Upper lobe of left lung (tissue), 6 donors: ENCODE measurements at regions not wholly inside any gene's neighbourhood (a gene's known extent, or its start where the extent isn't known, plus 50 kb on each side); places are given as distances from the start of the nearest gene placed in this dataset.
A peak's percentile ranks its signal among the peaks of the same experiment; 100 is the strongest.

Experiments
- ATAC-seq, 2 donors: fragments of 200-7000 bp; cut with Tn5 transposase; one replicate each; pipeline ENCODE4 v1.9.1; 2022; ENCODE audit warnings: mild to moderate bottlenecking in 2 of 2, moderate library complexity in 2 of 2; ENCODE audit not compliant: low FRiP score in 2 of 2
- DNase-seq, 2 donors: peaks; one replicate each; pipeline ENCODE4 v3.0.0-alpha.2; 2019 to 2020
- H3K27ac ChIP-seq, 4 donors: fragments of 200-600 bp; sonication (generic); one replicate each; pipeline ENCODE4 v1.5.1; 2016 to 2019
- H3K27me3 ChIP-seq, 4 donors: fragments of 200-600 bp; sonication (generic); one replicate each; pipeline ENCODE4 v1.5.1; 2017 to 2019
- H3K36me3 ChIP-seq, 4 donors: fragments of 200-600 bp; sonication (generic); one replicate each; pipeline ENCODE4 v1.5.1; 2016 to 2019
- H3K4me1 ChIP-seq, 4 donors: fragments of 200-600 bp; sonication (generic); one replicate each; pipeline ENCODE4 v1.5.1; 2018 to 2019
- H3K4me3 ChIP-seq, 4 donors: fragments of 200-600 bp; sonication (generic); one replicate each; pipeline ENCODE4 v1.5.1; 2017 to 2019; ENCODE audit warnings: mild to moderate bottlenecking in 2 of 4, moderate library complexity in 1 of 4
- H3K9me3 ChIP-seq, 4 donors: fragments of 200-600 bp; sonication (generic); one replicate each; pipeline ENCODE4 v1.5.1; 2018 to 2019
- EP300 ChIP-seq, 4 donors: sonication (generic); formaldehyde crosslinking; IDR thresholded peaks; one replicate each; pipeline ENCODE4 v1.5.1; 2017; ENCODE audit warnings: antibody characterized with exemption in 4 of 4, control low read depth in 2 of 4
- POLR2A ChIP-seq, 4 donors: fragments of 450-650 bp; IDR thresholded peaks; one replicate each; pipeline ENCODE4 v1.5.1; 2016 to 2017; ENCODE audit warnings: antibody characterized with exemption in 4 of 4, mild to moderate bottlenecking in 2 of 4
- POLR2AphosphoS5 ChIP-seq, 2 donors: sonication (generic); formaldehyde crosslinking; IDR thresholded peaks; one replicate each; pipeline ENCODE4 v1.5.1; 2017; ENCODE audit warnings: antibody characterized with exemption in 2 of 2
- WGBS, 2 donors: methylation state at CpG; one replicate each; pipeline ENCODE4 v1.1.5; 2017 to 2018; 5-methylcytosine and 5-hydroxymethylcytosine counted together
- TF ChIP-seq, protein P1 (sequence below), 6 experiments: fragments of 450-650 bp in 4 of 6; fragments of 200-600 bp in 2 of 6; sonication (generic) in 2 of 6; IDR thresholded peaks; one replicate each; pipeline ENCODE4 v1.5.1; 2016 to 2019; ENCODE audit warnings: antibody characterized with exemption in 6 of 6
- donor health status: DM: no; HTN: no; CAD: no; lungs with moderate emphysema.
- donor health status: DM: no; HTN: yes; CAD: no; lungs with severe emphysema.

DNA sequence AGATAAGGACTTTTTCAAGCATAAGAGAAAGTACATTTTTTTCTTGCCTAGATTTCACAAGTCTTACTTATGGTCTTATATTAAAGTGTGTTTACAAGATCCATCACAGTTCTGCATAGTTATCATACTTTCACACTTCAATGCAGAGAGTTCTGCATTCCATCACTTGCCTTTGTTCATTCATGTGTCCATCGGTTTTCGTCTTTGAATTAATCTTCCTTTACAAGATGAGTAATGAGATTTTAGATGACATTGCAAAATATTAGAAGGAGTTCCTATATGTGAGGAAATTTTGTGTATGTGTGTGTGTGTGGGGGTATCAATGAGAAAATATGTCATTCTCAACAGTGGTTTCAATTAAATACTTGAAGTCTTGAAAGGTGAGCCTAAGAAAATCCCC lies 98.1 kb upstream of the GUCY1A2 start:
- no peak for ATAC-seq
- Histone ChIP-seq H3K4me1 (no peaks in the 10 kb centered on the region), H3K9me3 (no peaks in the 10 kb centered on the region), H3K27me3 (no peaks in the 10 kb centered on the region), H3K27ac (no peak overlapping the region), H3K36me3 (no peaks in the 10 kb centered on the region), H3K4me3 (no peak overlapping the region)
- TF ChIP-seq POLR2AphosphoS5 (IDR thresholded peaks at IDR 0.05) = no peak
- TF ChIP-seq, protein P1, sequence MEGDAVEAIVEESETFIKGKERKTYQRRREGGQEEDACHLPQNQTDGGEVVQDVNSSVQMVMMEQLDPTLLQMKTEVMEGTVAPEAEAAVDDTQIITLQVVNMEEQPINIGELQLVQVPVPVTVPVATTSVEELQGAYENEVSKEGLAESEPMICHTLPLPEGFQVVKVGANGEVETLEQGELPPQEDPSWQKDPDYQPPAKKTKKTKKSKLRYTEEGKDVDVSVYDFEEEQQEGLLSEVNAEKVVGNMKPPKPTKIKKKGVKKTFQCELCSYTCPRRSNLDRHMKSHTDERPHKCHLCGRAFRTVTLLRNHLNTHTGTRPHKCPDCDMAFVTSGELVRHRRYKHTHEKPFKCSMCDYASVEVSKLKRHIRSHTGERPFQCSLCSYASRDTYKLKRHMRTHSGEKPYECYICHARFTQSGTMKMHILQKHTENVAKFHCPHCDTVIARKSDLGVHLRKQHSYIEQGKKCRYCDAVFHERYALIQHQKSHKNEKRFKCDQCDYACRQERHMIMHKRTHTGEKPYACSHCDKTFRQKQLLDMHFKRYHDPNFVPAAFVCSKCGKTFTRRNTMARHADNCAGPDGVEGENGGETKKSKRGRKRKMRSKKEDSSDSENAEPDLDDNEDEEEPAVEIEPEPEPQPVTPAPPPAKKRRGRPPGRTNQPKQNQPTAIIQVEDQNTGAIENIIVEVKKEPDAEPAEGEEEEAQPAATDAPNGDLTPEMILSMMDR (IDR thresholded peaks at IDR 0.05) = no peak
- no peak for TF ChIP-seq POLR2A (IDR thresholded peaks at IDR 0.05)
- no peak for TF ChIP-seq EP300 (IDR thresholded peaks at IDR 0.05)
- WGBS, 2 donors = 43 to 48% methylated on average over 2 of the region's 2 CpGs
- no peak for DNase-seq

DNA sequence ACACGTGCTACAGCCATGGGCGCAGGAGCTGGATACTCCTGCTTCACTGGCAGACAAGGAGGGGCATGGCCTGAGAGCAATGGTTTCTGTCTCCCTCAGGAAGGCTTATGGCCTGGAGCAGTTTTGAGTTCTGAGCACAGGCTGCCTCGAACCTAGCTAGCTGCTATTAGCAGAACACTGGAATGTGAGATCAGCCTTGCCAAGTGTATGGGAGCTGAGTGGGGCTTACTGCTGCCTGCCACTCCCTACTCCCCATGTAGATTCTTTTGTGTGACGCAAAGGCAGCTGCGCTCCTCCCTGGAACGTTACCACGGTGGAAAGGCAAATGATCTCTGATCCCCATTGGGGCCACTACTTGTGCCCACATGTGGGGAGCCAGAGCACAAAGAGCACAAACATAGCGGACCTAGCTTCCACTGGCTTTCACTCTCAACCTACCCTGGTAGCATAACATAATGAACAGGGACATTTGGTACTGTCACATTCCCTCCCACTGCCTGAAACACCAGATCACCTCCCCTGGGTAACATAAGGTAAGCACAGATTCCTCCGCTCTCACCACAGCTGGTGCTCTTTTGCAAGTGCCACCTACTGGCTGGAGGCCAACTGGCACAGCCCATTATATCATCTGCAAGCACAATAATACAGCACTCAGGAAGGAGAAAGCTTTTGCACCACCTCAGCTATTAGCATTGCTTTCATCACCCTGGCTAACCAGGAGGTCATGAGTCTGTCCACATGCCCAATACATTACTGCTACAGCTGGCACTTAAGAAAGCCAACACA lies 84.6 kb upstream of the GUCY1A2 start:
- no peak for TF ChIP-seq EP300 (IDR thresholded peaks at IDR 0.05)
- TF ChIP-seq POLR2A (IDR thresholded peaks at IDR 0.05) = no peak
- TF ChIP-seq POLR2AphosphoS5 (IDR thresholded peaks at IDR 0.05) = no peak
- TF ChIP-seq, protein P1 (IDR thresholded peaks at IDR 0.05) = no peak
- no peaks in the 10 kb centered on the region for H3K4me1 ChIP-seq
- peak; percentile 12 to 43 for ATAC-seq
- WGBS, 2 donors = 72 to 89% methylated on average over 6 to 9 of the region's 9 CpGs
- no peak for DNase-seq
- no peaks in the 10 kb centered on the region for H3K36me3 ChIP-seq
- peaks cover 0 to 12% (median 0%) of the 10 kb centered on the region in 4 donors for H3K9me3 ChIP-seq
- H3K27ac ChIP-seq = no peak overlapping the region
- H3K27me3 ChIP-seq = no peaks in the 10 kb centered on the region
- no peak overlapping the region for H3K4me3 ChIP-seq

DNA sequence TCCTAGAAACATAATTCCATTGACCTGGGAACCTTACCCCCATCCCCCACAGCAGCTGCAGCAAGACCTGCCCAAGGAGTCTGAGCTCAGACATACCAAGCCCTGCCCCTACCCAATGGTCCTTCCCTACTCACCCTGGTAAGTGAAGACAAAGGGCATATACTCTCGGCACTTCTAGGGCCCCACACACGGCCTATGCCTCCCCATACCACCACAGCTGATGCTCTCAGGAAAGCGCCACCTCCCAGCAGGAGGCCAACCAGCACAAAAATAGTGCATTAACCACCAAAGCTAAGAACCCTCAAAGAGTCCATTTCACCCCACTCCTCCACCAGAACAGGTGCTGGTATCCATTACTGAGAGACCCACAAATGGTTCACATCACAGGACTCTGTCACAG lies 74.4 kb upstream of the GUCY1A2 start:
- ATAC-seq (no peak), DNase-seq (no peak)
- H3K27me3 ChIP-seq = no peaks in the 10 kb centered on the region
- peaks cover 0 to 5% (median 2%) of the 10 kb centered on the region in 4 donors for H3K9me3 ChIP-seq
- H3K4me3 ChIP-seq = no peak overlapping the region
- H3K27ac ChIP-seq = no peak overlapping the region
- no peaks in the 10 kb centered on the region for H3K4me1 ChIP-seq
- H3K36me3 ChIP-seq = no peaks in the 10 kb centered on the region
- TF ChIP-seq POLR2A (IDR thresholded peaks at IDR 0.05) (no peak), EP300 (IDR thresholded peaks at IDR 0.05) (no peak), POLR2AphosphoS5 (IDR thresholded peaks at IDR 0.05) (no peak)
- TF ChIP-seq, protein P1 (IDR thresholded peaks at IDR 0.05) = no peak
- WGBS, 2 donors = 33 to 87% methylated on average over 1 to 3 of the region's 3 CpGs

DNA sequence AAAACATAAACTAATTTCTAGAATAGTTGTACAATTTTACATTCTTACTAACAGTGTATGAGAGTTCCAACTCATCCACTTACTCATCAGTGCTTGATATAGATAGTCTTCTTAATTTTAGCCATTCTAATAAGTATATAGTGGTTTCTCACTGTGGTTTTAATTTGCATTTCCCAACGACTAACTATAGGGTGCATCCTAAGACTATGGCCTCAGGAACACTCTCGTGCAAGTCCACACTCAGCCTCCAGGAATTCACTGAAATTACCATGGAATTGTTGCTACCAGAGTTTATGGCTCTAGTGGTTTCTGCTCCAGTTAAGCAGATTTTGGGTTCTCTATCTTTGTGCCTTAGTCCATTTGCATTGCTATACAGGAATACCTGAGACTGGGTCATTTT lies 60.1 kb upstream of the GUCY1A2 start:
- no peak for DNase-seq

More for the DNA sequence above, 60.1 kb upstream of the GUCY1A2 start:
- Histone ChIP-seq H3K4me3 (no peak overlapping the region), H3K9me3 (peaks cover 0 to 10% (median 6%) of the 10 kb centered on the region in 4 donors), H3K4me1 (no peaks in the 10 kb centered on the region), H3K27me3 (no peaks in the 10 kb centered on the region), H3K36me3 (no peaks in the 10 kb centered on the region), H3K27ac (no peak overlapping the region)
- TF ChIP-seq, protein P1 (IDR thresholded peaks at IDR 0.05) = no peak
- no peak for TF ChIP-seq POLR2AphosphoS5 (IDR thresholded peaks at IDR 0.05)
- TF ChIP-seq POLR2A (IDR thresholded peaks at IDR 0.05) = no peak
- TF ChIP-seq EP300 (IDR thresholded peaks at IDR 0.05) = no peak
- WGBS, 2 donors = 60 to 88% methylated on average over 2 of the region's 2 CpGs
- no peak for ATAC-seq
